ENCODE measurements at regions not wholly inside any gene's neighbourhood (a gene's known extent, or its start where the extent isn't known, plus 50 kb on each side); places are given as distances from the start of the nearest gene placed in this dataset.

GRCh38 chr15:39184701-39185390 is 396.0 kb upstream of the THBS1 start:
- DNase-seq = no peak

GRCh38 chr15:39188314-39188713 is 392.6 kb upstream of the THBS1 start:
- peak; percentile 39 for DNase-seq

- DNase-seq = no peak
Observed at GRCh38 chr15:39188930-39189329, 391.9 kb upstream of the THBS1 start.

GRCh38 chr15:39191871-39192291 is 389.0 kb upstream of the THBS1 start:
- peak; percentile 36 for DNase-seq

GRCh38 chr15:39192351-39192750 is 388.5 kb upstream of the THBS1 start:
- DNase-seq = peak; percentile 83

GRCh38 chr15:39192979-39193560 is 387.8 kb upstream of the THBS1 start:
- DNase-seq = no peak

- DNase-seq = no peak
Observed at GRCh38 chr15:39193611-39194010, 387.3 kb upstream of the THBS1 start.

- no peak for DNase-seq
Observed at GRCh38 chr15:39194106-39194830, 386.6 kb upstream of the THBS1 start.

GRCh38 chr15:39195961-39196486 is 384.9 kb upstream of the THBS1 start:
- DNase-seq = no peak

- DNase-seq = no peak
Observed at GRCh38 chr15:39198044-39199000, 382.6 kb upstream of the THBS1 start.

- DNase-seq = peak; percentile 60
Observed at GRCh38 chr15:39199076-39199475, 381.8 kb upstream of the THBS1 start.

GRCh38 chr15:39200586-39200985 is 380.3 kb upstream of the THBS1 start:
- no peak for DNase-seq

- no peak for DNase-seq
Observed at GRCh38 chr15:39202641-39203040, 378.2 kb upstream of the THBS1 start.

GRCh38 chr15:39204031-39204430 is 376.8 kb upstream of the THBS1 start:
- DNase-seq = no peak

- no peak for DNase-seq
Observed at GRCh38 chr15:39205081-39205480, 375.8 kb upstream of the THBS1 start.

GRCh38 chr15:39205506-39206371 is 375.1 kb upstream of the THBS1 start:
- no peak for DNase-seq

- DNase-seq = no peak
Observed at GRCh38 chr15:39207532-39208115, 373.3 kb upstream of the THBS1 start.

- no peak for DNase-seq
Observed at GRCh38 chr15:39208187-39208586, 372.7 kb upstream of the THBS1 start.

GRCh38 chr15:39209548-39210211 is 371.2 kb upstream of the THBS1 start:
- DNase-seq = no peak
